KMS-11 (cell line): ENCODE measurements at regions not wholly inside any gene's neighbourhood (a gene's known extent, or its start where the extent isn't known, plus 50 kb on each side); places are given as distances from the start of the nearest gene placed in this dataset.

ENCODE experiments used
- H2AFZ ChIP-seq: fragments of 200-600 bp; sonication (generic); 2 replicates; pipeline ENCODE4 v1.6.1; 2016; ENCODE audit warnings: antibody characterized with exemption, mixed run types, low read depth
- H3K27ac ChIP-seq: fragments of 200-600 bp; sonication (generic); 2 replicates; pipeline ENCODE4 v1.6.1; 2016; ENCODE audit warnings: mild to moderate bottlenecking, mixed run types
- H3K27me3 ChIP-seq: fragments of 200-600 bp; sonication (generic); 2 replicates; pipeline ENCODE4 v1.6.1; 2017; ENCODE audit warnings: mild to moderate bottlenecking, low read depth, mixed run types, moderate library complexity; ENCODE audit not compliant: insufficient read depth
- H3K36me3 ChIP-seq: fragments of 200-600 bp; sonication (generic); 2 replicates; pipeline ENCODE4 v1.6.1; 2017; ENCODE audit warnings: mild to moderate bottlenecking, mixed run types; ENCODE audit not compliant: insufficient read depth
- H3K4me1 ChIP-seq: fragments of 200-600 bp; sonication (generic); 2 replicates; pipeline ENCODE4 v1.6.1; 2016; ENCODE audit warnings: mild to moderate bottlenecking, low read depth, mixed run types; ENCODE audit not compliant: poor library complexity, severe bottlenecking
- H3K4me2 ChIP-seq: fragments of 200-600 bp; sonication (generic); 2 replicates; pipeline ENCODE4 v1.7.0; 2016; ENCODE audit warnings: mild to moderate bottlenecking, mixed run types
- H3K4me3 ChIP-seq: fragments of 200-600 bp; sonication (generic); IDR thresholded peaks from 2 replicates; pipeline ENCODE4 v1.6.1; 2017; ENCODE audit warnings: low read depth, low read length, mixed read lengths; ENCODE audit not compliant: insufficient read depth
- H3K79me2 ChIP-seq: fragments of 200-600 bp; sonication (generic); 2 replicates; pipeline ENCODE4 v1.6.1; 2016; ENCODE audit warnings: low read depth, mixed run types; ENCODE audit not compliant: insufficient read depth
- H3K9ac ChIP-seq: fragments of 200-600 bp; sonication (generic); 2 replicates; pipeline ENCODE4 v1.6.1; 2016; ENCODE audit warnings: mild to moderate bottlenecking, mixed run types
- H4K20me1 ChIP-seq: fragments of 200-600 bp; sonication (generic); 2 replicates; pipeline ENCODE4 v1.6.1; 2016; ENCODE audit warnings: mild to moderate bottlenecking, mixed run types; ENCODE audit not compliant: insufficient read depth
- TF ChIP-seq, protein P1 (sequence below): fragments of 200-600 bp; sonication (generic); conservative IDR thresholded peaks from 2 replicates; pipeline ENCODE4 v1.6.1; 2017; ENCODE audit warnings: low read depth, mild to moderate bottlenecking, antibody characterized with exemption, low read length, moderate library complexity, mixed read lengths

DNA sequence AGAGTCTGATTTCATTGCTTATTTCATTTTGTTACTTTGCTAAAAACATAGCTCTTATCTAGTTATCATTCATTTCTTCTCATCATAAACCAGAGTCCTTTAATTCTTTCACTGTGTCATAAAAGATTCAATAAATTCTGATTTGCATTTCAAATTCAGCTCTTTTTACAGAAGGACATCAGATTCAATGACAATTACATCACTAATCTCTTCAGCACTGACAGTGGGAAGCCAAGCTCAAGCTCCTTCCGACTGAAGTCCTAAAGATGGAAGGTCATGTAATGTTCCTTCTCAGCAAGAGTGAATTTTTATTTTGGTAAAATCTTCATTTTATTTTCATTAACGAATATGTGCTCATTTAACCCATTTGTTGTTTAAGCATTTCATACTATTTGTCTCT is 530.7 kb upstream of the ADGRL2 start:
- H2AFZ ChIP-seq, result no peak overlapping the region
- H4K20me1 ChIP-seq, result no peaks in the 10 kb centered on the region
- no peak overlapping the region for H3K27ac ChIP-seq
- H3K4me2 ChIP-seq, result no peak overlapping the region
- H3K9ac ChIP-seq, result no peak overlapping the region
- TF ChIP-seq, protein P1, sequence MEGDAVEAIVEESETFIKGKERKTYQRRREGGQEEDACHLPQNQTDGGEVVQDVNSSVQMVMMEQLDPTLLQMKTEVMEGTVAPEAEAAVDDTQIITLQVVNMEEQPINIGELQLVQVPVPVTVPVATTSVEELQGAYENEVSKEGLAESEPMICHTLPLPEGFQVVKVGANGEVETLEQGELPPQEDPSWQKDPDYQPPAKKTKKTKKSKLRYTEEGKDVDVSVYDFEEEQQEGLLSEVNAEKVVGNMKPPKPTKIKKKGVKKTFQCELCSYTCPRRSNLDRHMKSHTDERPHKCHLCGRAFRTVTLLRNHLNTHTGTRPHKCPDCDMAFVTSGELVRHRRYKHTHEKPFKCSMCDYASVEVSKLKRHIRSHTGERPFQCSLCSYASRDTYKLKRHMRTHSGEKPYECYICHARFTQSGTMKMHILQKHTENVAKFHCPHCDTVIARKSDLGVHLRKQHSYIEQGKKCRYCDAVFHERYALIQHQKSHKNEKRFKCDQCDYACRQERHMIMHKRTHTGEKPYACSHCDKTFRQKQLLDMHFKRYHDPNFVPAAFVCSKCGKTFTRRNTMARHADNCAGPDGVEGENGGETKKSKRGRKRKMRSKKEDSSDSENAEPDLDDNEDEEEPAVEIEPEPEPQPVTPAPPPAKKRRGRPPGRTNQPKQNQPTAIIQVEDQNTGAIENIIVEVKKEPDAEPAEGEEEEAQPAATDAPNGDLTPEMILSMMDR, result no peak
- no peak overlapping the region for H3K4me3 ChIP-seq
- H3K36me3 ChIP-seq, result no peaks in the 10 kb centered on the region
- no peaks in the 10 kb centered on the region for H3K4me1 ChIP-seq
- H3K79me2 ChIP-seq, result no peaks in the 10 kb centered on the region
- no peaks in the 10 kb centered on the region for H3K27me3 ChIP-seq

DNA sequence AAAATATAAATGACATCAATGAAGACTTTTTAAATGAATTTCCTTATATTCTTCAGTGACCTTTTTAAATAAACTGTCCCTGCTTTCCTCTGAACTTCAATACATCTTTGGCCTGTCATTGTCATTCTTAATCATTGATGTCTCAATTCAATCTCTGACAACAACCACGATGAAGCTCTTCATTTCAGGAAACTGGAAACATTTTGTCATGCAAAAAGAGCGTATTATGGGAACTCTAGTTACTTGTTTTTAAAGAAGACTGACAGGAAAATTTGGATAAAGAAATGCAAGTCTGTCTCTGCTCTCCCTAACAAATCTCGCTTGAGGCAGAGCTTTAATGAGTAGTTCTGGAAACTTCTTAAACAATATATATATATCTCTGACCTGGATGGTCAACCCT is 535.8 kb upstream of the ADGRL2 start:
- no peaks in the 10 kb centered on the region for H3K27me3 ChIP-seq
- no peaks in the 10 kb centered on the region for H4K20me1 ChIP-seq
- no peaks in the 10 kb centered on the region for H3K79me2 ChIP-seq
- TF ChIP-seq, protein P1, result no peak
- no peaks in the 10 kb centered on the region for H3K36me3 ChIP-seq
- H3K4me2 ChIP-seq, result no peak overlapping the region
- H2AFZ ChIP-seq, result no peak overlapping the region
- no peaks in the 10 kb centered on the region for H3K4me1 ChIP-seq
- no peak overlapping the region for H3K9ac ChIP-seq
- H3K4me3 ChIP-seq, result no peak overlapping the region
- H3K27ac ChIP-seq, result no peak overlapping the region

DNA sequence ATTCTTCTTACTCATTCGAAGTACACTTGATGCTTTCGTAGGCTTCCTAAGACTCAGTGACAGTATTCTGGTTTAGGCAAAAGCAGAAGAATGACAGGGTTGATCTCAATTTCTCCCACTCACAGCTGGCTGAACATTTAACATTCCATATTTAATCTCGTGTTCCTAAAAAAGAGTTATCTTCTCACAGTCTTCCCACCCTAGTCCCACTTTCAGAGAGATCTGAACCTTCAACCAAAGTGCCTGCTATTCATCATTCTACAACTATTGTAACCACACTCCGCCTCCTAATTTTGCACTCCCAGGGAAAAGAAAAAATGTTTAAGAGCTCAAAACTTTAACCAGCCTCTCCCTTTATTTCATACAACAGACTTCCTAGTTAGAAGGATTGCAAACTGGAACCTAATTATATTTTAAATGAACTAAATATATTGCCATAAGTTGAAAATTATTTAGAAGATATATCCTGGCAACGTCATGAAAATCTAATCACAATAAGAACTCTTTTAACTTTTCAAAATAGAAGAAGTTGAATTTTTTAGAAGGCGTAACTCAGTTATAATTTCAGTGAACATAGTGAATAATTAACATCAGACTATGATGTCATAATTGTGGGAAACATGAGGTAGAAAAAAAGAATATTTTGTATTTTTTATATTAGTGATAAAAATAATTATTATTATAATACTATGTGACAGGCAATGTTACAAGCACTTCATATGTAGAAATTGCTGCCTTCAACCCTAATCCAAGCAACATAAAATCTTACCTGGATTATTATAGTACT is 540.9 kb upstream of the ADGRL2 start:
- TF ChIP-seq, protein P1, result no peak
- Histone ChIP-seq H4K20me1 (no peaks in the 10 kb centered on the region), H3K4me2 (no peak overlapping the region), H3K9ac (no peak overlapping the region), H3K4me3 (no peak overlapping the region), H2AFZ (no peak overlapping the region), H3K79me2 (no peaks in the 10 kb centered on the region), H3K27me3 (no peaks in the 10 kb centered on the region), H3K4me1 (no peaks in the 10 kb centered on the region), H3K27ac (no peak overlapping the region), H3K36me3 (no peaks in the 10 kb centered on the region)

DNA sequence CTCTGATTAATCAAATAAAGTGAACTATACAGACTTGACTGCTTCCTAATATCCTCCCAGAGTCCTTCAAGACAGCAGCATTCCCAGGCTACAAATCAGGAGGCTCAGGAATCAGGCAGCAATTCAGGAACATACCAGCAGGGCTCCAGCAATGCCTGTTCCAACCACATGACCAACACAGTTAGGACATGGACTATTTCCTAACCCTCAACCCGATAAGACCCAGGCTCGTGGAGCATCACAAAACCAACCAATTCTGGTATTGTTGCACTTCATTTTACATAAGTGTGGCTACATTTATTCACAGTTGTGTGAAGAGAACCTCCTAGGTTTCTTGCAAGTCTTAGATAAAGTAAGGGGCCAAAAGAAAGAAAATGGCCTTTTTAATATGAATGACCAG is 546.2 kb upstream of the ADGRL2 start:
- Histone ChIP-seq H3K9ac (no peak overlapping the region), H3K79me2 (no peaks in the 10 kb centered on the region), H3K27me3 (no peaks in the 10 kb centered on the region), H3K4me2 (no peak overlapping the region), H4K20me1 (no peaks in the 10 kb centered on the region), H3K4me1 (no peaks in the 10 kb centered on the region), H3K36me3 (no peaks in the 10 kb centered on the region), H2AFZ (no peak overlapping the region), H3K4me3 (no peak overlapping the region), H3K27ac (no peak overlapping the region)
- TF ChIP-seq, protein P1, result no peak
